NCI-H82 treated with DMSO at 0.1 percent for 48 hours (cell line): ENCODE measurements at regions not wholly inside any gene's neighbourhood (a gene's known extent, or its start where the extent isn't known, plus 50 kb on each side); places are given as distances from the start of the nearest gene placed in this dataset.
"Not testable (repeated sequence)": the region's sequence is repeated elsewhere in the genome, so short reads cannot be mapped to it uniquely, and the experiment has no call there.

Experiments used
- DNase-seq: peaks from one replicate; lab custom pipeline; 2025; ENCODE audit not compliant: unreplicated experiment; lab: John Stamatoyannopoulos, UW

- DNase-seq: no peak
Measured at GRCh38 chr18:60067426-60068210, 167.8 kb downstream of the PMAIP1 start.

- no peak for DNase-seq
Measured at GRCh38 chr18:60066219-60066975, 166.6 kb downstream of the PMAIP1 start.

- no peak for DNase-seq
Measured at GRCh38 chr18:60064271-60064670, 164.5 kb downstream of the PMAIP1 start.

GRCh38 chr18:60062831-60063230 lies 163.0 kb downstream of the PMAIP1 start:
- not testable (repeated sequence) for DNase-seq

GRCh38 chr18:60062396-60062795 lies 162.6 kb downstream of the PMAIP1 start:
- no peak for DNase-seq

GRCh38 chr18:60060578-60060977 lies 160.8 kb downstream of the PMAIP1 start:
- DNase-seq: no peak

- DNase-seq: no peak
Measured at GRCh38 chr18:60060026-60060425, 160.2 kb downstream of the PMAIP1 start.

GRCh38 chr18:60059216-60059615 lies 159.4 kb downstream of the PMAIP1 start:
- DNase-seq: no peak

- no peak for DNase-seq
Measured at GRCh38 chr18:60053747-60054304, 154.0 kb downstream of the PMAIP1 start.

- no peak for DNase-seq
Measured at GRCh38 chr18:60050821-60051220, 151.0 kb downstream of the PMAIP1 start.

GRCh38 chr18:60049172-60049571 lies 149.4 kb downstream of the PMAIP1 start:
- no peak for DNase-seq

GRCh38 chr18:60047556-60047955 lies 147.8 kb downstream of the PMAIP1 start:
- DNase-seq: no peak

GRCh38 chr18:60044290-60045006 lies 144.7 kb downstream of the PMAIP1 start:
- no peak for DNase-seq

- no peak for DNase-seq
Measured at GRCh38 chr18:60040971-60041370, 141.2 kb downstream of the PMAIP1 start.

GRCh38 chr18:60038731-60039130 lies 138.9 kb downstream of the PMAIP1 start:
- no peak for DNase-seq

- no peak for DNase-seq
Measured at GRCh38 chr18:60027397-60027796, 127.6 kb downstream of the PMAIP1 start.

GRCh38 chr18:60024857-60025256 lies 125.1 kb downstream of the PMAIP1 start:
- no peak for DNase-seq

- peak; percentile 4 for DNase-seq
Measured at GRCh38 chr18:60024345-60024744, 124.5 kb downstream of the PMAIP1 start.

GRCh38 chr18:60022671-60023276 lies 123.0 kb downstream of the PMAIP1 start:
- no peak for DNase-seq

- no peak for DNase-seq
Measured at GRCh38 chr18:60021556-60021955, 121.8 kb downstream of the PMAIP1 start.
